Dedifferentiated amniotic fluid mesenchymal stem cell (primary cell): ENCODE measurements at regions not wholly inside any gene's neighbourhood (a gene's known extent, or its start where the extent isn't known, plus 50 kb on each side); places are given as distances from the start of the nearest gene placed in this dataset.
A peak's percentile ranks its signal among the peaks of the same experiment; 100 is the strongest.
"Not testable (repeated sequence)": the region's sequence is repeated elsewhere in the genome, so short reads cannot be mapped to it uniquely, and the experiment has no call there.

Experiments
- DNase-seq: peaks from one replicate; pipeline ENCODE4 v3.0.0-alpha.2; 2016; ENCODE audit errors: extremely low spot score

GRCh38 chr16:88243921-88244320 is 138.8 kb upstream of the ZNF469 start:
- DNase-seq, result not testable (repeated sequence)

- DNase-seq, result peak; percentile 79
These were observed 137.3 kb upstream of the ZNF469 start for GRCh38 chr16:88245241-88246081.

DNA sequence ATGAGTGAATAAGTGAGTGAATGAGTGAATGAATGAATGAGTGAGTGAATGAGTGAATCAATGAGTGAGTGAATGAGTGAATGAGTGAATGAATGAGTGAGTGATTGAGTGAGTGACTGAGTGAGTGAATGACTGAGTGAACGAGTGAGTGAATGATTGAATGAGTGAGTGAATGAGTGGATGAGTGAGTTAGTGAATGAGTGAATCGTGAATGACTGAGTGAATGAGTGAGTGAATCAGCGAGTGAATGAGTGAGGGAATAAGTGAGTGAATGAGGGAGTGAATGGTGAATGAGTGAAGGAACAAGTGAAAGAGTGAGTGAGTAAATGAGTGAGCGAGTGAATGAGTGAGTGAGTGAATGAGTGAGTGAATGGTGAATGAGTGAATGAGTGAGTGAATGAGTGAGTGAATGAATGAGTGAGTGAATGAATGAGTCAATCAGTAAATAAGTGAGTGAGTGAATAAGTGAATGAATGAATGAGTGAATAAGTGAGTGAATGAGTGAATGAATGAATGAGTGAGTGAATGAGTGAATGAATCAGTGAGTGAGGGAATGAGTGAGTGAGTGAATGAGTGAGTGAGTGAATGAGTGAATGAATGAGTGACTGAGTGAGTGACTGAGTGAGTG is 135.7 kb upstream of the ZNF469 start:
- not testable (repeated sequence) for DNase-seq

GRCh38 chr16:88247583-88247966 is 135.2 kb upstream of the ZNF469 start:
- not testable (repeated sequence) for DNase-seq

DNA sequence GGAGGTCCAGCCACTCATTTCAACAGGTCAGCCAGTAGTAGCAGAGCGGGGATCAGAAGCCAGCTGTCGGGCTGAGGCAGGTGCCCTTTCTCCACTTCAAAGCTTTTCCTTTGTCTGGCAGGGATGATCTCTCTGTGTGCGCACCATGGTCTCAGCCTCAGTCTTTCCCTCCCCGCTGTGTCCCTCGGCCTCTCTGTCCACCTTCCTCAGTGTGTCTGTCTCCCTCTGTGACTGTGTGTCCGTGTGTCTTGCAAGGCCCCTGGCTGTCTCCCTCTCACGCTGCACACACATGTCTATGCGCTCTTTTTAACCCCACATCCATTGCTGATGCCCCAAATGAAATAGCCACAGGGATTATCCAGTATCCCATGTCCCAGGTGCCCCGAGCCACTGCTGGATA is 134.0 kb upstream of the ZNF469 start:
- DNase-seq, result not testable (repeated sequence)

- not testable (repeated sequence) for DNase-seq
These were observed 132.4 kb upstream of the ZNF469 start for GRCh38 chr16:88250381-88250780.

DNA sequence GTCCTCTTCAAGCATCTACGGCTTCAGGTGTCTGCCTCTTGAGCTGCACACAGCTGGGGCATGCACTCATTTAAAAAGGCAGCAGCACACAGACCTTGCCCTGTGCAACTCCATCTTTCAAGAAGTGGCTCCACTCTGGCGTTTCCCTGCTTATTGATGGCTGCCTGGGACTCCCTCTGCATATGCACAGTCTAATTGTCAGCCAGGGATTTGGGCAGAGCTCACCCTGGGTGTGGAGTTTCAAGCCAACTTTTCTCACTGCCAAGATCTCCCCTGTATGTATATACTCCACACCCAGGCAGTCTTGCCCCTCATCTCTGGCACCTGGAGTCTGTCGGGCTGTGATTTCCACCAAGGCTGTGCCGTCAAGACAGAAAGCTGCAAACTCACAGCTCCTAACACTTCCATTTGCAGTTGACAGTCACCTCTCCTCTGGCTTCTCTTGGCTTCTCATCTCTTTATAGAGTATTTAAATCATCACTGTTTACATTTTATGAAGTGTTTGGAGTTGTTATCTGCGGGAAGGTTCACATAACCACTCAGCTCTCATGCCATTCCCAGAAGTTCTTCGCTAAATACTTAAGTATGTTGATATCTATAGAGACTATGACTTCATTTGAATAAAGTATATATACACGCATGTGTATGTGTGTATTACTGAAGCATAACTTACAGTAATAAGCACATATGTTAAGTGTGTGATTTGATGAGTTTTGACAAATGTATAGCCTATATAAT is 130.5 kb upstream of the ZNF469 start:
- not testable (repeated sequence) for DNase-seq

DNA sequence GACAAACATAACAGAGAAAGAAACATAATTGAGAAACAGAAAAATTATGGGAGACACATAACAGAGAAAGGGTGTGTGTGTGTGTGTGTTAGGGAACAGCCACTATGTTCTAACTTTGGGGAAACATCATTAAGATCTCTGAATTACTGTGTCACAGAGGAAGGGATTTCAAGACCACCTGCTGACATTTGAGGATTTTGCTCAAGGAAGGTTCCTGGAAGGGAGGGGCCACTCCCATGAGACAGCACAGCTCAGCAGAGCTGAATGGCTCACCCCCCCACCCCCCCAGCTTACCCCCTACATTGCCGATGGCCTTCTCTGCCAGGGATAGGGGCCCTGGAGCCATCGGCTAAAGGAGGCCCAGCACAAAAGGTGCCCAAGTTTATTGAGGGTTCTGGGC is 124.6 kb upstream of the ZNF469 start:
- DNase-seq, result not testable (repeated sequence)

DNA sequence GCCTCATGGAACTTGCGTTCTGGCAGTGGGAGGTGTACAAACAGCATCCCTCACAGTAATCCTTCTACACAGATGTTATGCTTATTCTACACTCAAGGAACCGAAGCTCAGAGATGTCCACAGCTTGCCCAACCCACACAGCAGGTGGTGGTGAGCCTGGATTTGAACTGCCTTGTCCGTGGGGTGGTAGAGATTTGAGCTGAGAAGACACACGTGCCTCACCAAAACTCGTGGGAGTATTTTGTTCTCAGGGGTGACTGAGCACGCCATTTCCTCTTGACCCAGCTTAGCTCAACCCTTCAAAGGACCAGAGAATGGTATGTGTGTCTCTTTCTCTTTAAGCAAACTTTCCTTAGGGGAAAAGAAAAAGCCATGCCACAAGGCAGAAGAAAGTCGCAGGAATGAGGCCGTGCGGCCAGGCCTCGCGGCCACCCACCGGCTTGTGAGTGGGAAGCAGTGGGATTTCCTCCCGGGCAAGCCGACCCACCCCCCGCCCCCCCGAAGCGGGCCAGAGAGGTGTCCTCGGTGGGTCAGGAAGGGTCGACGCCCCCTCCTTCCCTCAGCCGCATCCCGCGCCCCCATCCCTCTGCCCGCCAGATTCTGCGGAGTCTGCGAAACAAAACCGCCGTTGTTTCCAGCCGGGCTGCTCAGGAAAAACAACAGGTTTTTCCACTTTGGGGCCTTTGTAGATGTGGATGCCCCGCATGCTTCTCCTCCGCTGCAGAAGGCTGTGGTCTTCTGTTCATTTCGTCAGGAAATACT is 123.8 kb upstream of the ZNF469 start:
- not testable (repeated sequence) for DNase-seq

GRCh38 chr16:88259538-88259937 is 123.2 kb upstream of the ZNF469 start:
- DNase-seq, result not testable (repeated sequence)

- not testable (repeated sequence) for DNase-seq
These were observed 122.6 kb upstream of the ZNF469 start for GRCh38 chr16:88260146-88260545.

GRCh38 chr16:88260881-88261665 is 121.7 kb upstream of the ZNF469 start:
- not testable (repeated sequence) for DNase-seq

DNA sequence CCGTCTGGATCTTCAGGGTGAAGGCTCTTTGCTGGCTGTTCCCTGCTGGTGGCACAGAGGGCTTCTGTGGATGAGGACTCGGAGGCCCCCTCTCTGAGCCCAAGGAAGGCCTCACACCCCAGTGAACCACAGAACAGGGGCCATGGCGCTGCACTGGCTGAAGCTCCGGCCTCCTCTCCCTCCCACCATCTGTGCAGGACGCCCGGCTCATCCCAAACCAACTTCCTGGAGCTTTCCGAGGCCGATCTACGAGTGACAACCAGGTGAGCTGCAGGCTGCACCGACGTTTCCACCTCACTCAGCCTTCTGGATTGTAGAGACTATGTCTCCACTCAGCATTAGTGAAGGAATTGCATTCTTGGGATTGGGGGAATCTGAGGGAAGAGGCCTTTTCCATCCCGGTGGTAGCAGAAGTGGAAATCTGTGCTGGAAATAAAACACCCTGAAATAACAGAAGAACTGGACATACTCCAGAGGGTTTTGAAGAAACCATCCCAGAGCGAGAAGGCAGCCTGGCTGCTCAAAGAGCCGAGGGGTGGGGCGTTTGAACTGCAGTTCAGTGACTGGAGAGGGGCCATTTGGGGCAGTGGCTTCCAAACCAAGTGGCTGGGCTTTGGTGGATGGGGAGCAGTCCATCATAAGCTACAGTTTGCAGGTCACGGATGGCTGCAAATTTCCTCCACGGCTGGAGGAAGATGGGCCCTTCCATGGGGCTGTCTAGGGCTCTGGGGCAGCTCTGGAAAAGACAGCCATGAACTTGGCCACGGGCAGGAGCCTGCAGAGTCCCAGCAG is 120.7 kb upstream of the ZNF469 start:
- DNase-seq, result not testable (repeated sequence)

DNA sequence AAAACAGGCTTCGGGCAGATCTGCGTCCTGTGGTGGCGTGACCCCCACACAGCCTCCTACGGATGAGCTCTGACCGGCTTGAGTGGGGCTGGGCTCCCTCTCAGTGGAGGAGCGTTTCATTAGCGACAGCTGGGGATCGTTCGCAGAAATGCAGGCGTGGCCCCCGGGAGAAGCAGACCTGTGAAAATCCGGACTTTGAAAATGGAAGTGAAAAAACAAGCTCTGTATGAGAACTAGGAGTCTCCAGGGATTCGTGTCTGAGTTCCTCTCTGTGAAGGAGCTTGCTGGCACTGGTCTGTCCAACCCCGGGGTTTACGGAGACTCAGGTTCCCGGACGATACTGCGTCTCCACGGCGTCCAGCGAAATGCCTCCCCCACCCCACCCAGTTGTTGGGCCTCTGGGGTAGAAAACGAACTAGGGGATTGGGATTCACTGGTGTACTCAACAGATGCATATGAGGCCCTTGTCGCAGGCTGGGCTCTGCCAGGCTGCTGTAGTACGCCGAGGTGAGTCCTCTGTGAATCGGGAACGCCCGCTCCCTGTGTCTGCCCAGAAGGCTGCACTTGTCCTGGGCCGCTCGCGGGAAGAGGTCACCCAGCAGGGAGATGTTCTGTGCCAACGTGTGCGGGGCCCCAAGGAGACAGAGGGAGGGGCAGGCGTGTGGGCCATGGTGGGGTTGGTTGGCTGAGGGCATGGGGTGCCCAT is 119.7 kb upstream of the ZNF469 start:
- DNase-seq, result not testable (repeated sequence)

GRCh38 chr16:88263681-88264287 is 119.0 kb upstream of the ZNF469 start:
- not testable (repeated sequence) for DNase-seq

- peak; percentile 89 for DNase-seq
These were observed 118.0 kb upstream of the ZNF469 start for GRCh38 chr16:88264641-88265285.

DNA sequence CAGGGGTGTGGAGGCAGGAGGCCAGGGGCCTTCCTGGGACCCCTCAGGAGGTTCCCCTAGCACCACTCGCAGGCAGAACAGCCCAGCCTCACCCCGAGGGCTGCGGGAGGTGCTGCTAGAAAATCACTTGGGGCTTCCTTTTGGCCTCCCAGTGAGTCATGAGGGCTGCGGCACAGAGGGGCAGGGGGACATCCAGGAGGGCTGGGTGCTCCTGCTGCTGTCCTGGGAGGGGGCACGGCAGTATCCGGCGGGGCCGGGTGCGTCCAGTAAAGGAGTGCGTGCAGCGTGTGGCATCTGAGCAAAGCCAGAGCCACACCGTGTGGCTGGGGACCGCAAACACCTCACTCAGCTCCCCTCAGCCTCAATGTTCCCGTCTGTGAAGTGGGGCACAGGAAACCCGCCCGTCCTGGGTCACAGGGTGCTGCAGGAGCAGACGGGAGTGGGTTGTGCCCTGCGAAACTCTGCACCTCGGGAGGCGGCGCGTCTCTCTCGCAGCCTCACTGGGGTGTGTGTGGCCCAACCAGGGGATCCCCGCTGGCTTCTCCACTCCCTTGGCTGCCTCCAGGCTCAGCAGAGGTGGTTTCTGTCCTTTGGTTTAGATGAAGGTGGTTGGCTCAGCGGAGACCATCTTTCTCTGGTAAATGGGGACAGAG is 117.3 kb upstream of the ZNF469 start:
- not testable (repeated sequence) for DNase-seq

- DNase-seq, result not testable (repeated sequence)
These were observed 116.7 kb upstream of the ZNF469 start for GRCh38 chr16:88266036-88266435.
